ENCODE measurements at regions not wholly inside any gene's neighbourhood (a gene's known extent, or its start where the extent isn't known, plus 50 kb on each side); places are given as distances from the start of the nearest gene placed in this dataset.

DNA sequence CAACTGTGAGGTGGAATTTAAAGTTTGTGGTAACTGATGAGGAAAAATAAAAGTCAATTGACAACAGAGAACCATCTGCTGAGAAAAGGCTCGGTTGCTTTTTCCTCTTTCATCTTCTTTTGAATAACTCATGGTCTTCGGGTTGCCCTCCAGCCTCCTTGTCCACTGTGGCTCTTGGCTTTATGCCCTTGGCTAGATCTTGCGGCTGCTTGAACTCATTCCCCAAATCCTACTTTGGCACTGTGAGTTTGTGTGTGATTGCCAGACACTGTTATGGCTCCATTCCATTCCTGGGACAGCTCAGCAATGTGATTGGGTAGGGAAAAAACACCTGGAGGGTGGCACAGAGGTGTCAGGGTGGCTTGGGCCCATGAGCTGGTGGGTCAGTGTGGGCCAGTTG is 387.4 kb downstream of the DLEU7 start:
- no peak for DNase-seq (ENCODE audit: low read depth)
- TF ChIP-seq, protein P1, sequence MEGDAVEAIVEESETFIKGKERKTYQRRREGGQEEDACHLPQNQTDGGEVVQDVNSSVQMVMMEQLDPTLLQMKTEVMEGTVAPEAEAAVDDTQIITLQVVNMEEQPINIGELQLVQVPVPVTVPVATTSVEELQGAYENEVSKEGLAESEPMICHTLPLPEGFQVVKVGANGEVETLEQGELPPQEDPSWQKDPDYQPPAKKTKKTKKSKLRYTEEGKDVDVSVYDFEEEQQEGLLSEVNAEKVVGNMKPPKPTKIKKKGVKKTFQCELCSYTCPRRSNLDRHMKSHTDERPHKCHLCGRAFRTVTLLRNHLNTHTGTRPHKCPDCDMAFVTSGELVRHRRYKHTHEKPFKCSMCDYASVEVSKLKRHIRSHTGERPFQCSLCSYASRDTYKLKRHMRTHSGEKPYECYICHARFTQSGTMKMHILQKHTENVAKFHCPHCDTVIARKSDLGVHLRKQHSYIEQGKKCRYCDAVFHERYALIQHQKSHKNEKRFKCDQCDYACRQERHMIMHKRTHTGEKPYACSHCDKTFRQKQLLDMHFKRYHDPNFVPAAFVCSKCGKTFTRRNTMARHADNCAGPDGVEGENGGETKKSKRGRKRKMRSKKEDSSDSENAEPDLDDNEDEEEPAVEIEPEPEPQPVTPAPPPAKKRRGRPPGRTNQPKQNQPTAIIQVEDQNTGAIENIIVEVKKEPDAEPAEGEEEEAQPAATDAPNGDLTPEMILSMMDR (conservative IDR thresholded peaks at IDR 0.05; ENCODE audit: low read depth, low read length), result no peak
- H3K4me3 ChIP-seq (ENCODE audit: low read depth, low read length), result no peak overlapping the region

DNA sequence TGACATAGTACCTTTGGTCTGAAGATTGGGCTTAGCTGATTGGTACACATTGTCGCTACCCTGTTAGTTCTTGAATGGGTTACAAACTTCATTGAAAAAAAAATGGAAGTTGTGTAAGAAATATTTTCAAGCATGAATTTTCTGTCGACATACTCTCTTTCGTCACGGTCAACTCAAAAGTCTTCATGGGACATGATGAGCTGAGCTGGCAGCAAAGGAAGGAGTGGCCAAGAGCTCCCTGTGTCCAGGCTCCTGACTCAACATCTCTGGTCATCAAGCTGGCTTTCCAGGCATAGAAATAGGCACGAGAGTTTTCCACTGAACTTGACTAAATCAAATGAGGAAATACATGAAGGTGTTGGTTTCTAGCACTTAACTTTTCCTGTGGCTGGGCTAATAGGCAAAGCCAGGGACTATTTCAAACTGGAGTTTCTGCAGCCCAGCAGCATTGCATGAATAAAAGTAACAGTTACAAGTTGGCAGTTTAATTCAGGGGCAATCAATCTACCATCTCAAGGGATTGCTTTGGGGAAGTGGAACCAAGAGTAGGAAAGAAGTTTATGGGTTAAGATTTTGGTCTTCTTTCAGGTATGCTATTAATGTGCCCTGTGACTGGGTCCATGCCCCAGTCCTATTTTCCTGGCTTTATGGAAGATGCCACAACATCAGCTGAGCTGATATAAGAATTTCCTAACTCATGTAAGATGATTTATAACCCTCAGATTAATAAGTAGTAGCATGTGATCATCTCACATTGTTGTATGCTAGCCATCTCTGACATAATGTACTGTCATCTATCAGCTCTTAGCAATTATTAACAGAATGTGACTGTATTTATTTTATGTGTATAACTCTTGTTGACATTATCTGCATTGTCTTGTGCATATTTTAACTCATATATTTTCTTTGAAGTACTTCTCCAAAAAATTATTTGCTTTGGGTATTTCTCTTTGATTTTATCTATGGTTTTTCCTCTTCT is 385.8 kb downstream of the DLEU7 start:
- TF ChIP-seq, protein P1 (conservative IDR thresholded peaks at IDR 0.05; ENCODE audit: low read depth, low read length), result no peak
- no peak for DNase-seq (ENCODE audit: low read depth)
- H3K4me3 ChIP-seq (ENCODE audit: low read depth, low read length), result no peak overlapping the region

DNA sequence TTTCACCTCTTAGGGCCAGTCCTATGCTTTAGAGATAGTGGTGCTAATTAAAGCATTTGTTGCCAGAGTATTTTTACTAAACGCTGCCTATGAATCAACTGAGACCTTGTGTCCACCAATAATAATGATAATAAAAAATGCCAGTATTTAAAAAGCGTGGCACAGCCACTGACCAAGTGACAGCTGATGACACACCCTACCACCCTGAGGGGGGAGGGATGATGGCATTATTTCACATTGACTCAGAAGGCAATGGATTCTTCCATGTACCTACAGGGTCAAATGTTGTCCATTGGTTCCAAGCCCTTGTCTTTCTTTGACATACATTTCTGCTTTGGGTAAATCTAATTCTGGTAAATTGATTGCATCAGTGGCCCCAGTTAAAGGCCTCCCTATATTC is 384.4 kb downstream of the DLEU7 start:
- H3K4me3 ChIP-seq (ENCODE audit: low read depth, low read length), result no peak overlapping the region
- DNase-seq (ENCODE audit: low read depth), result no peak
- TF ChIP-seq, protein P1 (conservative IDR thresholded peaks at IDR 0.05; ENCODE audit: low read depth, low read length), result no peak

DNA sequence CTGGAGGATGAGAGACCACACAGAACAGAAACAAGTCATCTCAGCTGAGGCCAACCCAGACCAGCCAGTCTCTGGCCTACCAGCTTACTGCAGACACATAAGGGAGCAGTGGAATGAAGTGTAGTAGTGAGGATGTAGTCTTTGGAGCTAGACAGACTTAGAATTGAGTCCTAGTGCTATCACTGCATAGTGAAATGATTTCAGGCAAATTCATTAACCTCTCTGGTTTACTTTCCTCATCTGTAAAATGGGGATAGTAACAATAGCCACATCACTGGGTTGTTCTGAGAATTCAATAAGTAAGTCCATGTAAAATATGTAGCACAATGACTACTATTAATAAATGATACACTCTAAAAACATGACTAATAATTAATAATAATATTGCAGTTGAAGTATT is 383.8 kb downstream of the DLEU7 start:
- no peak for DNase-seq (ENCODE audit: low read depth)
- TF ChIP-seq, protein P1 (conservative IDR thresholded peaks at IDR 0.05; ENCODE audit: low read depth, low read length), result no peak

DNA sequence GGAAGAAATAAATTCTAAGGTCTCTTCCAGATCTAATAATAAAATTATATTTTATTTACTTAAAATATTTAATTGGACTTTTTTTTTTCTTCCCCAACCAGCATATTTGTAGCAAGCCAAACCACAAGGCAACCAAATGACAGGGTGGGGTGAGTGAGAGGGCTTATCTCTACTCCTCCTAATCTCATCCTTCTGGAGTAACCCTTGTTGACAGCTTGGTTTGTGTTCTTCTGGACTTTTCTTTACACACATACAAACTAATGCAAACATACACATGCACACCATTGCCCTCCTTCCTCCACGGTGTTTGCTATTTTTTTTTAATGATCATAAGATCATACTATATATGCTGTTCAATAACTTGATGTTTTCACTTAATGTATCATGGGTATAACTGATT is 383.1 kb downstream of the DLEU7 start:
- no peak overlapping the region for H3K4me3 ChIP-seq (ENCODE audit: low read depth, low read length)
- DNase-seq (ENCODE audit: low read depth), result no peak
- TF ChIP-seq, protein P1 (conservative IDR thresholded peaks at IDR 0.05; ENCODE audit: low read depth, low read length), result no peak

More for the DNA sequence above, 383.8 kb downstream of the DLEU7 start:
- no peak overlapping the region for H3K4me3 ChIP-seq (ENCODE audit: low read depth, low read length)

DNA sequence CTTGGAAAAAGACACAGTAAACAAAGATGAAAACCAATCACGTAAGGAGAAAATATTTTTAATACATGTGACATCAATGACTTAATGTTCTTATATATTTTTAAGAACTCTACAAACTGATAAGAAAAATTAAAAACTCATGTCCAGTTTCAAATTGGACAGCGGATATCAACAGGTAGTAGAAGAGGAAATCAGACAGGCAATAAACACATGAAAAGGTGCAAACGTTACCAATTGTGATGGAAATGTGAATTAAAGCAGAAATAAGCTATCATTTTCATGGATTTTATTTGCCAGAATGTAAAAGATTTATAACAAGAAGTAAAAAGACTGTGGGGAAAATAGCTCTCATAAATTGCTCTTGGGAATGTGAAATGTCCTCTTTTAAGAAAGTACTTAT is 382.3 kb downstream of the DLEU7 start:
- TF ChIP-seq, protein P1 (conservative IDR thresholded peaks at IDR 0.05; ENCODE audit: low read depth, low read length), result no peak
- DNase-seq (ENCODE audit: low read depth), result no peak
- no peak overlapping the region for H3K4me3 ChIP-seq (ENCODE audit: low read depth, low read length)

DNA sequence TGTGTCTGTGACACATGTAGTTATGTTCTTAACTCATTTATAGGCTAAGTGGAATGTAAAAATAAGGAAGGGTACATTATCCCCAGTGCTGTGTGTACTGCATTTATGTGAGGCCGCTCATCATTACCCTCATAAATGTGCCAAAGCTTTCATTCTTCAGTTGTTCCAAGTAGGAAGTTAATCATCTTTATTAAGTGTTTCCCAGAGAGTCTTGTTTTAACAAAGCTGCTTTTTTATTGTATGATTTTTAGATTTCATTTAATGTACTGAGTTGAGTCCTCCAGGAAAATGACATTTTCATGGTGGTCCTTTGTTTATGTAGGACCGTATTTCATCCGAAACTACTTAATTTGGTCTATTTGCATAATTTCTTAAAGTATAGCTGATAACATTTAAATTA is 379.8 kb downstream of the DLEU7 start:
- H3K4me3 ChIP-seq (ENCODE audit: low read depth, low read length), result no peak overlapping the region
- TF ChIP-seq, protein P1 (conservative IDR thresholded peaks at IDR 0.05; ENCODE audit: low read depth, low read length), result no peak
- no peak for DNase-seq (ENCODE audit: low read depth)

Measured in epithelial cell of proximal tubule (primary cell).